Left kidney (tissue), 1 donor: ENCODE measurements at regions not wholly inside any gene's neighbourhood (a gene's known extent, or its start where the extent isn't known, plus 50 kb on each side); places are given as distances from the start of the nearest gene placed in this dataset.
A peak's percentile ranks its signal among the peaks of the same experiment; 100 is the strongest.
"Not testable (repeated sequence)": the region's sequence is repeated elsewhere in the genome, so short reads cannot be mapped to it uniquely, and the experiment has no call there.

ENCODE experiments used
- DNase-seq: peaks from one replicate; pipeline ENCODE4 v3.0.0-alpha.2; 2013

GRCh38 chr12:11539156-11539555 lies 110.3 kb upstream of the ETV6 start:
- DNase-seq: no peak

GRCh38 chr12:11540156-11540555 lies 109.3 kb upstream of the ETV6 start:
- no peak for DNase-seq

- DNase-seq: no peak
These were observed 108.7 kb upstream of the ETV6 start for GRCh38 chr12:11540615-11541310.

- DNase-seq: no peak
These were observed 106.9 kb upstream of the ETV6 start for GRCh38 chr12:11542599-11542998.

- DNase-seq: no peak
These were observed 105.9 kb upstream of the ETV6 start for GRCh38 chr12:11543457-11544158.

- DNase-seq: no peak
These were observed 103.8 kb upstream of the ETV6 start for GRCh38 chr12:11545484-11546330.

- not testable (repeated sequence) for DNase-seq
These were observed 102.7 kb upstream of the ETV6 start for GRCh38 chr12:11546582-11547270.

GRCh38 chr12:11547271-11547646 lies 102.2 kb upstream of the ETV6 start:
- not testable (repeated sequence) for DNase-seq

- DNase-seq: no peak
These were observed 100.4 kb upstream of the ETV6 start for GRCh38 chr12:11549119-11549518.

- peak; percentile 47 for DNase-seq
These were observed 95.5 kb upstream of the ETV6 start for GRCh38 chr12:11553871-11554533.

GRCh38 chr12:11555195-11555594 lies 94.3 kb upstream of the ETV6 start:
- no peak for DNase-seq

GRCh38 chr12:11555743-11556625 lies 93.5 kb upstream of the ETV6 start:
- no peak for DNase-seq

- no peak for DNase-seq
These were observed 92.8 kb upstream of the ETV6 start for GRCh38 chr12:11556682-11557081.

GRCh38 chr12:11559626-11560340 lies 89.7 kb upstream of the ETV6 start:
- no peak for DNase-seq

- no peak for DNase-seq
These were observed 88.1 kb upstream of the ETV6 start for GRCh38 chr12:11561411-11561810.

- DNase-seq: no peak
These were observed 85.4 kb upstream of the ETV6 start for GRCh38 chr12:11563785-11564739.

- DNase-seq: no peak
These were observed 84.4 kb upstream of the ETV6 start for GRCh38 chr12:11564984-11565651.

- no peak for DNase-seq
These were observed 83.7 kb upstream of the ETV6 start for GRCh38 chr12:11565752-11566151.
